GM18861 (cell line): ENCODE measurements at regions not wholly inside any gene's neighbourhood (a gene's known extent, or its start where the extent isn't known, plus 50 kb on each side); places are given as distances from the start of the nearest gene placed in this dataset.

ENCODE experiments used
- ATAC-seq: cut with Tn5 transposase; IDR thresholded peaks from one replicate; pipeline ENCODE4 v1.9.1; 2021; ENCODE audit not compliant: unreplicated experiment

DNA sequence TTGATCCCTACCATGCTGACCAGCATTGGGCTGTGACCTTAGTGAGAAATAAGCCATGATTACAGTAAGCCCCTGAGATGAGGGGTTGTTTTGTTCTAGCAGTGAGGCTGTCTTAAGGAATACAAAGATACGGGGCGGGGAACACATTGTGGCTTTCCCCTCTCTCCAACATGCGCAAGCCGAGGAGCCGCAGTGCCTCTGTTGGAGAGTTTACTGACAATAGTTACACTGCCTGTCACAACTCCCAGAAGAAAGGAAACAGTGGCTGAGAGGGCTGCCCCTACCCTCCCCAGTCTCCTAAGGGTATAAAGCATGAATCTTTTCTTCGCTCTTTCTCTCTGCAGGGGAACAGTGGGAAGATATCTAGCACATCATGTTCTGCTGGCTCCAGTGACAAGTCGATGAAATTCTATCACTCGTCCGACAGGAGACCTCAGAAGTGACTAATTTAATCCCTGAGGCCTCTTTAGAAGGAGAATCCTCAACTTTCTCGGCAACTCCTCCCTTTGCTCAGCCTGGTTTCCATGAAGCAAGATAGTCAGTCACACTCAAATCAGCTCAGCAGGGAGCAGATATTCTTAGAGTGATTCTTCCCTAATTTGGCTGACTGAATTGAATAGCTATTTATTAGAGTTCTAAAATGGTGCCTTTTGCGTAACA, 409.0 kb upstream of the PROK2 start:
- ATAC-seq = no peak

DNA sequence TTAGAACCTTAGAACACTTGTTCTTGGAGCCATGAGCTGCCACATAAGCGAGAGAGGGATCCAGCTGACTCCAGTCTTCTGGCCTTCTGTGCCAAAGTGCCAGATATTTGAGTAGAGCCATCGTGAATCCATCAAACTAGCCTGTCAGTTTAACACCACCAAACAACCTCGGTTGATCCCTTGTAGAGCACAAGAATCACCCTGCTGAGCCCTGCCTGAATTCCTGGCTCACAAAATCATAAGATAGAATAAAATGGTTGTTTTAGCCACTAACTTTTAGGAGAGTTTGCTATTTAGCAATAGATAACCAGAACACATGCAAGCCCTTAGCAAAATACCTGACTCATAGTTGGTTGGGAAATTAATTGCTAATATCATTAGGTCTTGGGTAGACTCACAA, 407.6 kb upstream of the PROK2 start:
- ATAC-seq = no peak

DNA sequence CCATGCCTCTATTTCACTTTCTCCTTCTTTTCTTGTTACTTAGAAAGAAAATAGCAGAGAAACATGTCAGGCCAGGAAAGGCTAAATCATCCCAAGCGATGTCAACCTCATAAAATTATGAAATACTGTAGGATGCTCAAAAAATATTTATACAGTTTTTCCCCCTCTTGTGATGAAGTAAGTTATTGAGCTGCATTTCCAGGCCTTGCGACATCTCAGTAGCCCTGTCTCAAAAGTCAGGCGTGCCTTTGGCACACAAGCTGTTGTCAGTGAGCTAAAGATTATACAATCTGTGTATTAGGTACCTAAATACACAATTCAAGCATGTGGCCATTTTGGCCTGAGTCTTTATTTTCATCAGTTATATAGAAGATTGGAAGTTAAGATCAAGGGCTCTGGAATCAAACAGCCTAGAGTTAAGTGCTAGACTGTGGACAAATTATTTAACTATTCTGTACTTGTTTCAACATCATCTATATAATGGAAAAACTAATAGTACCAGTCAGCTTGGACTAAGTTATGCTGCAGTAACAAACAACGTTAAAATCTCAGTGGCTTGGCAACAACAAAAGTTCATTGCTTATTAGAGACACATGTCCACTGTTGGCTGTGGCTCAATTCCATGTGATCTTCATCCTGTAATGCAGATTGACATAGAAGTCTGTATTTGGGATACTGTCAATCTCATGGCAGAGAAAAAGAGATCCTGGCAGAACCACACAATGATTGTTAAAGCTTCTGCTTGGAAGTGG, 406.4 kb upstream of the PROK2 start:
- ATAC-seq = no peak

DNA sequence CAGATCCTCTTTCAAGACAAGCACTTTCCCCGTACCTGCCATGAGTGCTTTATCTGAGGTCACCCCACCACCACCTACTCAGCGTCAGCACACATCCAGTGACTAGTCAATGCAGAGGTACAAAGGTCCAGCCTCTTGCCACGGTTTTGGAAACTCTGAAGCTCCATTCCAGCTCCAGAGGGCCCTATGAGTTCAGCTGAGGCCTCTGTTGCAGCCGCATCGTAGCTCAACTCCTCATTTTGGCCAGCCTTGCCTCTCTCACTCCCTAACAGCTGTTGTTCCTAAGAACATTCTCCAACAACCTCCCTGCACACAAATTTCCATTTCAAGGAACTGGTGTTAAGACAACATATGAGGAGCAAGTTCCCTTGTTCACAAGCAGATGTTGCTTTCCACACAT, 405.1 kb upstream of the PROK2 start:
- ATAC-seq = no peak

DNA sequence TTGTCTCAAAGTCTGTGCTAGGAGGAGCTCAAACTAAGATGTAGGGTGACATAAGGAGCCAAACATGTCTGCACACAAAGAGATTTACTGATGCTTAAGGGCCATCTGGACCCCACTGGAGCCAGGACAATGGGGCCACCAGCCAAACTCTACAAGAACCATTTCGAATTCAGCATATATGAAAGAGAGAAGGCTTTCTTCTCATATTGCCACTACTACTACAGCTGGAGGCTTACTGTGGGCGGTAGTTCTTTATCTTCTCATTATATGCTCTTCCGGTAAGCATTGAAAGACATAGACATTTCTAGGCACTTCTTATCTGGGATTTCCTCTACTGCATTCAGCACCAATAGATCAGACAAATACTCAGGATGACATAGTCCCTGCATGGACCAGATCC, 404.4 kb upstream of the PROK2 start:
- ATAC-seq = no peak

- no peak for ATAC-seq
These were observed 403.6 kb upstream of the PROK2 start for GRCh38 chr3:72188536-72188935.

DNA sequence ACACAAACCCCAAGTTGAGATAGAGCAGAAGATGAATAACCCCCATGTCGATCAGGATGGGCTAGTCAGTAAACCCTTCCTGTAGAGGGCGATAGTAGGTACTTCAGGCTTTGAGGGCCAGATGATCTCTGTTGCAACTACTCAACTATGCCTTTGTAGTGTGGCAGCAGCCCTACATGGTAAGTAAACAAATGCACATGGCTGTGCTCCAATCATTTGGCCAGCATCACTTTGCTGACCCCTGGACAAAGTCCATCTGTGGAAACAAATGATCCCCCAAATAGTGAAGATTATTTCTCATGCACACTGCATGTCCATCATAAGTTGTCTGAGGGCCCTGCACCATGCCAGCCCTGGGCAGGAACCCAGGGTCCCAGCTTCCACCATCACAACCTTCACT, 402.2 kb upstream of the PROK2 start:
- no peak for ATAC-seq

DNA sequence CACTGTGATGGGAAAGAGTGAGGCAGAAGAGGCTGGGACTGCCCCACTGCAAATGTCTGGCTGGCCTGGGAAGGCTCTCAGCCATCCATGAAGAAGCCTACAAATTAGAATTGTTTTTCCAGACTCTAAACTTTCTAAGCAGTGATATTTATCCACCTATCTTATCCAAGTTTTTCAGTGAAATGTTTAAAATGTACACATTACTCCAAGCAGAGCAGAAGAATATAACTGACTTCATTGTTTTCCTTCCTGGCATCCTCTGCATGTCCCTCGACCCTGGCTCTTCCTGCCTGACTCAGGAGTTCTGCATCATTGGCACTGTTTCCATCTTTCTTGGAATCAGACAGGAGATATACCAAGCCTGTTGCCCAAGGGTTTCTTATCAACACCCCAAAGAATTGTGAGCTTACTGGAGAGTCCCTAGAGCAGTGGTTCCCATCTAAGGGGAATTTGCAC, 401.5 kb upstream of the PROK2 start:
- no peak for ATAC-seq

GRCh38 chr3:72185549-72186399, 400.8 kb upstream of the PROK2 start:
- ATAC-seq = no peak

GRCh38 chr3:72183489-72183888, 398.5 kb upstream of the PROK2 start:
- no peak for ATAC-seq

DNA sequence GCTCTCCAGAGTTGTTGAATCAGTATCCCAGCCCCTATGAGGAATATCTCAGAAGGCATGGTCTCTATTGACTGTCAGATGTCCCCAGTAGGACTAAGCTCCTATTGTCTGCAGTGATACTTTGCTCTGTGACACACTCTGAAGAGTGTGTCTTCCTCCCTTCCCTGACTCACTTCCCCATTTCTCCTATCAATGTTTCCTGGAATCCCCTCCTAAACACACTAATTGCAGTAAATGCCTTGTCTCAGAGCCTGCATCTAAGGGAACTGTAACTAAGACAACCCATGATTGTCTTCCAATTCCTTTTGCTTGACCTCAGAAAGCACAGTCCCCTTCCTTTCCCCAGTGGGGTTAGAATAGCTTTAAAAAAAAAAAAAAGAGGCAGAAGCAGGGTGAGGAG, 397.3 kb upstream of the PROK2 start:
- no peak for ATAC-seq

- no peak for ATAC-seq
These were observed 396.3 kb upstream of the PROK2 start for GRCh38 chr3:72181251-72181650.

GRCh38 chr3:72180405-72180804, 395.5 kb upstream of the PROK2 start:
- no peak for ATAC-seq

- no peak for ATAC-seq
These were observed 394.1 kb upstream of the PROK2 start for GRCh38 chr3:72179107-72179464.

- ATAC-seq = no peak
These were observed 393.6 kb upstream of the PROK2 start for GRCh38 chr3:72178463-72179106.

DNA sequence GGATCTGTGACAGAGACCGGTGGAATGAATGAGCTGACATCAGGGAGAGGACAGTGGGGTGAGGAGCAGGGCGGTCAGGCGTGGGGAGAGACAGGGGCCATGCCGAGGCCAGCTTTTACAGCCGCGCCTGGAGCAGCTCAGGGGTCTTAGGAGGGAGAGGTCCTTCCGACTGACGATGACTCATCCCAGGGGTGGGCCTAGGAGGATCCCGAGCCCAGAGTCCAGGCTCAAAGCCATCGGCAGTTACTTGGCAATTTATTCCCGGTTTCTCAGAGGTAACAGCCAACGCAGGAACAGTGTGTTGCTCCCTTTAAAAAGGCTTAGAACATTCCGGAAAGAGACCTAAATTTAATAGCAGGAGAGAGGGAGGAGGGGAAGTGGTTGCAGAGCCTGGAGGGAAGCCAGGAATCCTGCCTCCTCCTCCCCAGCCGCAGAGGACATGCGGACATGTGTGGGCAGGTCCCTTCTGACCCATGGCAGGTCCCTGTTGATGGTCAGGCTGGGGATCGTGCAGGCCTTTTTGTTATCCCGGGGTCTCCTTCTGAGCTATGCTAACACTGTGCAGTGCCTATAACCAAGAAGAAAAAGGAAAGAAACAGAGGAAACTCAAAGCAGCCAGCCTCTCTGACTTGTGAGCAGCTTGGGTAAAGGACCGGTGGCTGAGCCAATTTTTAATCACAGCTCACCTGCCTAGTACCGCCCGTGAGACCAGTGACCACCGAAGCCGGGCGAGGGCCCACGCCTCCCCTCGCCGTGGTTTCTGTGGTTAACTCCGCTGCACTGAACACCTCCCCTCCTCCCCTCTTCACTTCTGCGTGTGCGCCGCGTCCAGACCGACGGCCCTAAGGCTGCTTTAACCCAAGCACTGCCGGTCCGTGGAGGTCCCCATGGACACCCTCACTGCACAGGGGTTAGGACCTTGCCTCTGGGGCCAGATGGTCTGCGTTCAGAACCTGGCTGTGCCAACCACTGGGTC, 392.4 kb upstream of the PROK2 start:
- ATAC-seq = no peak

DNA sequence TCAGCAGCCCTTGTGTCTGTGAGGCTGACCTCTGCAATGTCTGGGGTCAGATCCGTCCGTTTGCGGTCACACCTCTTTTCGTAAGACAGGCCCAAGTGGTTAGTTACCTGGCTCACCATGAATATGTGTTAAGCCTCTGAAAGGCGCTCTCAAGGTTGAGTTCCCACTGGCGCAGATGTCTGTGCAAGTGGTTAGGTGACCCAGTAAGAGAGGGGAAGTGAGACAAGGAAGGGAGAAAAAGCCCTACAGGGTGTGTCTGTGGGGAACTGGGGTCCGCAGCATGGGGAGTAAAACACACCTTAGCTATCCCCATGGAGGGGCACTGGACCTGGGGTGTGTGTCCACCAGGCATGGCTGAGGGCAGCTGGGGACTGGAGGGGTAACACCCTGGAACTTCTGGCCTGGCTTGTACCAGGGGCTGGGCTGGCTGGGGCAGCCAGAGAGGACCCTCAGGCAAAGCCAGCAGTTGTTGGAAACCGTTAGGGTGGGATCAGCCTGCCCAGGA, 391.6 kb upstream of the PROK2 start:
- ATAC-seq = peak; percentile 93

- no peak for ATAC-seq
These were observed 390.4 kb upstream of the PROK2 start for GRCh38 chr3:72175296-72175858.

DNA sequence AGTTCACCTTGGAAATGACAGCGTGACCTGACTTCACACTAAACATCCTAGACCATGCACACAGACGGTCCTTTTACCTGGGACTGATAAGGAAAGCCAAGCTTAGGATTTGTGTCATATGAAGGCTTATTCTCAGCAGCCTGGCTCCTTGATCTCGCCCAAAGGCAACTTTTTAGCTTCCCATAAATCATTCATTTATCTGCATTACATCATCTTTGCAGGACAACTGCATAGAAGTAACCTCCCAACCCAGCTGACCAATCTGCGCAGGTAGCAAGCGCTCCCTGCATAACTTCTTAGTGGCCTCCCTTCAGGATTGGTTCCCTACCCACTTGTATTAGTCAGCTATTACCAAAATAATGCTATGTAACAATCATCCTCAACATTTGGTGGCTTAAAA, 389.9 kb upstream of the PROK2 start:
- no peak for ATAC-seq

DNA sequence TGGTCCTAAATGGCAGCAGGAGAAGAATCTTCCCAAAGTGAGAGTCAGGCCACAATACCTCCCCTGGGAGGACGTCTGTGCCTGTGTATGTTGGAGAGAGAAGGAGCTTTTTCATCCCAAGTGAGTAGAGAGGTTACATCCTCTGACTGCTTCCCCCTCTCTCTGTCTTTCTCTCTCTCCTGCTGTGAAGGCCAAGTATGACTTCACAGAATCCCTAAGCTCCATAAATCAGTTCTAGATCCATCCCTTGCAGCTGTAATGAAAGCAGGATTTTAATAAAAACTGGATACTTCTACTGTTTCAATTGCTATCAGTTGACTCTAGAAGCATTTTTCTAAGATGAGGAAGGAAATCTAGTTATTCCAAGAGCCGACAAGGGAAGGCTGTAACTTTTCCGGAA, 389.1 kb upstream of the PROK2 start:
- no peak for ATAC-seq
